WTC11 (cell line): ENCODE measurements at regions not wholly inside any gene's neighbourhood (a gene's known extent, or its start where the extent isn't known, plus 50 kb on each side); places are given as distances from the start of the nearest gene placed in this dataset.

ENCODE experiments used
- ATAC-seq: fragments of 200-7000 bp; cut with Tn5 transposase; 2 replicates; pipeline ENCODE4 v1.10.0; 2021; ENCODE audit warnings: mild to moderate bottlenecking, moderate library complexity
- CTCF ChIA-PET: fragments of 300-600 bp; sonication (Branson Sonifier 250); formaldehyde crosslinking; loops from one replicate; lab custom pipeline; 2021; ENCODE audit warnings: antibody characterized with exemption; lab: Charles Lee
- POLR2A ChIA-PET: fragments of 350-600 bp; sonication (Branson Sonifier 250); formaldehyde crosslinking; loops from one replicate; lab custom pipeline; 2021; ENCODE audit warnings: antibody characterized with exemption; lab: Charles Lee
- DNase-seq: peaks from one replicate; pipeline ENCODE4 v3.0.0; 2021; ENCODE audit warnings: low spot score
- H3K27ac Mint-ChIP-seq: 2 replicates; pipeline ENCODE4 v1.8.0; 2021; ENCODE audit warnings: mixed read lengths
- H3K27me3 Mint-ChIP-seq: 2 replicates; pipeline ENCODE4 v1.8.0; 2021; ENCODE audit warnings: low read depth, mild to moderate bottlenecking, moderate library complexity, mixed read lengths
- H3K36me3 Mint-ChIP-seq: 2 replicates; pipeline ENCODE4 v1.8.0; 2021; ENCODE audit warnings: mixed read lengths
- H3K4me1 Mint-ChIP-seq: 2 replicates; pipeline ENCODE4 v1.8.0; 2022; ENCODE audit warnings: mixed read lengths
- H3K4me3 Mint-ChIP-seq: 2 replicates; pipeline ENCODE4 v1.8.0; 2021; ENCODE audit warnings: mild to moderate bottlenecking, moderate library complexity, mixed read lengths
- H3K9me3 Mint-ChIP-seq: 2 replicates; pipeline ENCODE4 v1.8.0; 2021; ENCODE audit warnings: mixed read lengths
- ARID4B ChIP-seq: sonication (generic); formaldehyde crosslinking; IDR thresholded peaks from 2 replicates; pipeline ENCODE4 v1.8.0; 2023; ENCODE audit warnings: missing genetic modification reagents, mild to moderate bottlenecking, borderline replicate concordance
- ATF3 ChIP-seq: sonication (generic); formaldehyde crosslinking; conservative IDR thresholded peaks from 2 replicates; pipeline ENCODE4 v1.8.1; 2022; ENCODE audit warnings: mild to moderate bottlenecking, missing genetic modification reagents
- CBFB ChIP-seq: sonication (generic); formaldehyde crosslinking; IDR thresholded peaks from 2 replicates; pipeline ENCODE4 v1.8.1; 2022; ENCODE audit warnings: mild to moderate bottlenecking, low read depth, missing genetic modification reagents
- E2F1 ChIP-seq: sonication (generic); formaldehyde crosslinking; IDR thresholded peaks from 2 replicates; pipeline ENCODE4 v1.8.0; 2022; ENCODE audit warnings: mild to moderate bottlenecking, missing genetic modification reagents
- FOXK1 ChIP-seq: sonication (generic); formaldehyde crosslinking; IDR thresholded peaks from 2 replicates; pipeline ENCODE4 v1.8.0; 2022; ENCODE audit warnings: mild to moderate bottlenecking, moderate library complexity, missing genetic modification reagents
- IRF2 ChIP-seq: sonication (generic); formaldehyde crosslinking; IDR thresholded peaks from 2 replicates; pipeline ENCODE4 v1.8.0; 2022; ENCODE audit warnings: low read depth, missing genetic modification reagents, borderline replicate concordance
- MLX ChIP-seq: sonication (generic); formaldehyde crosslinking; IDR thresholded peaks from 2 replicates; pipeline ENCODE4 v1.8.1; 2023; ENCODE audit warnings: mild to moderate bottlenecking, missing genetic modification reagents, moderate library complexity
- RORB ChIP-seq: fragments of 250-450 bp; sonication (Bioruptor Pico); IDR thresholded peaks from 2 replicates; pipeline ENCODE4 v1.9.0; 2021; ENCODE audit warnings: mild to moderate bottlenecking
- SMAD3 ChIP-seq: sonication (generic); formaldehyde crosslinking; IDR thresholded peaks from 2 replicates; pipeline ENCODE4 v1.8.0; 2022; ENCODE audit warnings: missing genetic modification reagents, mild to moderate bottlenecking, borderline replicate concordance
- ZNF121 ChIP-seq: sonication (generic); formaldehyde crosslinking; IDR thresholded peaks from 2 replicates; pipeline ENCODE4 v1.8.0; 2023; ENCODE audit warnings: missing genetic modification reagents
- ZNF138 ChIP-seq: sonication (generic); formaldehyde crosslinking; conservative IDR thresholded peaks from 2 replicates; pipeline ENCODE4 v1.8.1; 2022; ENCODE audit warnings: mild to moderate bottlenecking, moderate library complexity, missing genetic modification reagents
- ZNF423 ChIP-seq: fragments of 250-450 bp; sonication (Bioruptor Pico); IDR thresholded peaks from 2 replicates; pipeline ENCODE4 v2.1.2; 2022; ENCODE audit warnings: mild to moderate bottlenecking, moderate library complexity
- TF ChIP-seq, protein P1 (sequence below): fragments of 250-450 bp; sonication (Bioruptor Pico); IDR thresholded peaks from 2 replicates; pipeline ENCODE4 v1.9.0; 2021; ENCODE audit warnings: mild to moderate bottlenecking
- TF ChIP-seq, protein P2 (sequence below): sonication (generic); formaldehyde crosslinking; IDR thresholded peaks from 2 replicates; pipeline ENCODE4 v1.8.1; 2022; ENCODE audit warnings: mild to moderate bottlenecking, missing genetic modification reagents, moderate library complexity, borderline replicate concordance
- TF ChIP-seq, protein P3 (sequence below): sonication (generic); formaldehyde crosslinking; IDR thresholded peaks from 2 replicates; pipeline ENCODE4 v1.8.0; 2022; ENCODE audit warnings: missing genetic modification reagents
- TF ChIP-seq, protein P4 (sequence below): sonication (generic); formaldehyde crosslinking; IDR thresholded peaks from 2 replicates; pipeline ENCODE4 v1.8.1; 2023; ENCODE audit warnings: mild to moderate bottlenecking, missing genetic modification reagents, borderline replicate concordance

- TF ChIP-seq ARID4B (no peak), SMAD3 (CRISPR knock-in tag) (no peak), MLX (no peak), CBFB (CRISPR knock-in tag) (no peak), RORB (no peak)
- TF ChIP-seq, protein P1, sequence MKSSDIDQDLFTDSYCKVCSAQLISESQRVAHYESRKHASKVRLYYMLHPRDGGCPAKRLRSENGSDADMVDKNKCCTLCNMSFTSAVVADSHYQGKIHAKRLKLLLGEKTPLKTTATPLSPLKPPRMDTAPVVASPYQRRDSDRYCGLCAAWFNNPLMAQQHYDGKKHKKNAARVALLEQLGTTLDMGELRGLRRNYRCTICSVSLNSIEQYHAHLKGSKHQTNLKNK (CRISPR knock-in tag), result no peak
- TF ChIP-seq, all 79 proteins: peak for 0
These were observed 1404.8 kb downstream of the SLITRK1 start (continued) for GRCh38 chr13:82477436-82477835.

- ChIA-PET CTCF (no interaction called here), POLR2A (no interaction called here)
- no peaks in the 10 kb centered on the region for H3K4me1 Mint-ChIP-seq
- no peaks in the 10 kb centered on the region for H3K27me3 Mint-ChIP-seq
- H3K4me3 Mint-ChIP-seq, result no peak overlapping the region
- H3K27ac Mint-ChIP-seq, result no peak overlapping the region
- H3K36me3 Mint-ChIP-seq, result no peaks in the 10 kb centered on the region
- ATAC-seq (no peak), DNase-seq (no peak)
- H3K9me3 Mint-ChIP-seq, result no peaks in the 10 kb centered on the region
- TF ChIP-seq E2F1 (CRISPR knock-in tag) (no peak), ZNF423 (no peak), ATF3 (no peak), FOXK1 (CRISPR knock-in tag) (no peak), ZNF138 (no peak), IRF2 (CRISPR knock-in tag) (no peak), ZNF121 (CRISPR knock-in tag) (no peak)
- TF ChIP-seq, protein P2, sequence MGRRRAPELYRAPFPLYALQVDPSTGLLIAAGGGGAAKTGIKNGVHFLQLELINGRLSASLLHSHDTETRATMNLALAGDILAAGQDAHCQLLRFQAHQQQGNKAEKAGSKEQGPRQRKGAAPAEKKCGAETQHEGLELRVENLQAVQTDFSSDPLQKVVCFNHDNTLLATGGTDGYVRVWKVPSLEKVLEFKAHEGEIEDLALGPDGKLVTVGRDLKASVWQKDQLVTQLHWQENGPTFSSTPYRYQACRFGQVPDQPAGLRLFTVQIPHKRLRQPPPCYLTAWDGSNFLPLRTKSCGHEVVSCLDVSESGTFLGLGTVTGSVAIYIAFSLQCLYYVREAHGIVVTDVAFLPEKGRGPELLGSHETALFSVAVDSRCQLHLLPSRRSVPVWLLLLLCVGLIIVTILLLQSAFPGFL (CRISPR knock-in tag), result no peak
- TF ChIP-seq, protein P3, sequence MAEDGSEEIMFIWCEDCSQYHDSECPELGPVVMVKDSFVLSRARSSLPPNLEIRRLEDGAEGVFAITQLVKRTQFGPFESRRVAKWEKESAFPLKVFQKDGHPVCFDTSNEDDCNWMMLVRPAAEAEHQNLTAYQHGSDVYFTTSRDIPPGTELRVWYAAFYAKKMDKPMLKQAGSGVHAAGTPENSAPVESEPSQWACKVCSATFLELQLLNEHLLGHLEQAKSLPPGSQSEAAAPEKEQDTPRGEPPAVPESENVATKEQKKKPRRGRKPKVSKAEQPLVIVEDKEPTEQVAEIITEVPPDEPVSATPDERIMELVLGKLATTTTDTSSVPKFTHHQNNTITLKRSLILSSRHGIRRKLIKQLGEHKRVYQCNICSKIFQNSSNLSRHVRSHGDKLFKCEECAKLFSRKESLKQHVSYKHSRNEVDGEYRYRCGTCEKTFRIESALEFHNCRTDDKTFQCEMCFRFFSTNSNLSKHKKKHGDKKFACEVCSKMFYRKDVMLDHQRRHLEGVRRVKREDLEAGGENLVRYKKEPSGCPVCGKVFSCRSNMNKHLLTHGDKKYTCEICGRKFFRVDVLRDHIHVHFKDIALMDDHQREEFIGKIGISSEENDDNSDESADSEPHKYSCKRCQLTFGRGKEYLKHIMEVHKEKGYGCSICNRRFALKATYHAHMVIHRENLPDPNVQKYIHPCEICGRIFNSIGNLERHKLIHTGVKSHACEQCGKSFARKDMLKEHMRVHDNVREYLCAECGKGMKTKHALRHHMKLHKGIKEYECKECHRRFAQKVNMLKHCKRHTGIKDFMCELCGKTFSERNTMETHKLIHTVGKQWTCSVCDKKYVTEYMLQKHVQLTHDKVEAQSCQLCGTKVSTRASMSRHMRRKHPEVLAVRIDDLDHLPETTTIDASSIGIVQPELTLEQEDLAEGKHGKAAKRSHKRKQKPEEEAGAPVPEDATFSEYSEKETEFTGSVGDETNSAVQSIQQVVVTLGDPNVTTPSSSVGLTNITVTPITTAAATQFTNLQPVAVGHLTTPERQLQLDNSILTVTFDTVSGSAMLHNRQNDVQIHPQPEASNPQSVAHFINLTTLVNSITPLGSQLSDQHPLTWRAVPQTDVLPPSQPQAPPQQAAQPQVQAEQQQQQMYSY (CRISPR knock-in tag), result no peak
- TF ChIP-seq, protein P4, sequence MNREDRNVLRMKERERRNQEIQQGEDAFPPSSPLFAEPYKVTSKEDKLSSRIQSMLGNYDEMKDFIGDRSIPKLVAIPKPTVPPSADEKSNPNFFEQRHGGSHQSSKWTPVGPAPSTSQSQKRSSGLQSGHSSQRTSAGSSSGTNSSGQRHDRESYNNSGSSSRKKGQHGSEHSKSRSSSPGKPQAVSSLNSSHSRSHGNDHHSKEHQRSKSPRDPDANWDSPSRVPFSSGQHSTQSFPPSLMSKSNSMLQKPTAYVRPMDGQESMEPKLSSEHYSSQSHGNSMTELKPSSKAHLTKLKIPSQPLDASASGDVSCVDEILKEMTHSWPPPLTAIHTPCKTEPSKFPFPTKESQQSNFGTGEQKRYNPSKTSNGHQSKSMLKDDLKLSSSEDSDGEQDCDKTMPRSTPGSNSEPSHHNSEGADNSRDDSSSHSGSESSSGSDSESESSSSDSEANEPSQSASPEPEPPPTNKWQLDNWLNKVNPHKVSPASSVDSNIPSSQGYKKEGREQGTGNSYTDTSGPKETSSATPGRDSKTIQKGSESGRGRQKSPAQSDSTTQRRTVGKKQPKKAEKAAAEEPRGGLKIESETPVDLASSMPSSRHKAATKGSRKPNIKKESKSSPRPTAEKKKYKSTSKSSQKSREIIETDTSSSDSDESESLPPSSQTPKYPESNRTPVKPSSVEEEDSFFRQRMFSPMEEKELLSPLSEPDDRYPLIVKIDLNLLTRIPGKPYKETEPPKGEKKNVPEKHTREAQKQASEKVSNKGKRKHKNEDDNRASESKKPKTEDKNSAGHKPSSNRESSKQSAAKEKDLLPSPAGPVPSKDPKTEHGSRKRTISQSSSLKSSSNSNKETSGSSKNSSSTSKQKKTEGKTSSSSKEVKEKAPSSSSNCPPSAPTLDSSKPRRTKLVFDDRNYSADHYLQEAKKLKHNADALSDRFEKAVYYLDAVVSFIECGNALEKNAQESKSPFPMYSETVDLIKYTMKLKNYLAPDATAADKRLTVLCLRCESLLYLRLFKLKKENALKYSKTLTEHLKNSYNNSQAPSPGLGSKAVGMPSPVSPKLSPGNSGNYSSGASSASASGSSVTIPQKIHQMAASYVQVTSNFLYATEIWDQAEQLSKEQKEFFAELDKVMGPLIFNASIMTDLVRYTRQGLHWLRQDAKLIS (CRISPR knock-in tag), result no peak
These were observed 1414.6 kb downstream of the SLITRK1 start for GRCh38 chr13:82467626-82468025.
